NCI-H1092 (cell line): ENCODE measurements at regions not wholly inside any gene's neighbourhood (a gene's known extent, or its start where the extent isn't known, plus 50 kb on each side); places are given as distances from the start of the nearest gene placed in this dataset.

ENCODE experiments used
- DNase-seq: peaks from one replicate; lab custom pipeline; 2025; lab: John Stamatoyannopoulos, UW

DNA sequence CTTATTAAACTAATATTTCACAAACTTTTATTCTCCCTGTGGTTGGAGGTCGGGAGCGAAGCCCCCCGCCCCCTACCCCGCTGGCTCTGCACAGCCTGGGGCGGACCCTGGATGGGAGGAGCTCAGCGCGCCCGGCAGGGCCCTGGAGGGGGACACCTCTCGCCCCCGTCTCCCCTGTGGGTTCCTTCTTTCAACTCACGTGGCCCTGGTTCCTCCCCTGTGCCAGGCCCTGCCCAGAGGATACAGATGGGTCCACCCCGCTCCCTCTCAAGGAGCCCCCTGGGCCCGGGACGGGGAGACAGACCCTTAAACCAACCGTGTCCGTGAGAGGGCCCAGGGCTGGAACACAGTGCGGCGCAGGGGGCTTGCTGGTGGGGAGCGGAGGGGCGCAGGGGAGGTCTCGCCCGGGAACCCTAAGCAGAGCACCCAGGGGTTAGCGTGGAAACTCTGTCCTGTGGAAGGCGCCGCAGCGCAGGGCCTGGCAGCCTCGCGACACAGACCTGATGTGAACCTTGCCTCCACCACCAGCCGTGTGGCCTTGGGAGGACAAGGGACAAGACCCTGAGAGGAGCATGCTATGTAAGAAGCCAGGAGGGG is 103.7 kb upstream of the MVB12B start:
- no peak for DNase-seq

DNA sequence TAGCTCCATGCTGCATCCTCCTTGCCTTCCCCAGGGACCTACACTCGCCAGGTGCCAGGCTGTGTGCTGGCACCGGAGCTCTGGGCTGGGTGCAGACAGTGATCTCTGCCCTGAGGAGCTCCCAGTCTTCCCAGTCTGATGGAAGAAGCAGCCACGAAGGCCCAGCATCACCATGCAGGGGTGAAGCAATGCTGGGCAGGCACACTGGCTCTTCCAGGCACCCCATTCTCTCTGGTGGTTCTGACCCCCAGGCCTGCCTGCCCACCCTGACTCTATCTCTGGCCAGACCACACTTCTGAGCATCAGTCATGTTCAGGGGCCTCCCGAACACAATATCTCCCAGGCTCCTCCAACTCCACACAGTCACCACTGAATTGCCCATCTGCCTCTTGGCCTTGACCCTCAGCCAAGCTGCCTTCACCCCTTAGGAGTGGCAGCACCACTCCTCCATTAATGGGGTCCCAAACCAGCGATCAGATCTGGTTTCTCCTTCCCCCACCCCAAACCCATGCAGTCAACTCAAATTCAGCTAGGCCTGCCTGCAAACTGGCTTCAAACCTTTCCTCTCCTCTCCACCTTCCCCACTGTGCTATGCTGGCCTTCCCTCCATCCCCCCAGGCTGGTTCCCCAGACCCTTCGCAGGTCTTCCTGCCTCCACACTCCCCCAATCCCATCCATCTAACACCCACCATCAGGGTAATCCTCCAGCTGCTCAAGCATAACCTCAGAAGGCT is 102.7 kb upstream of the MVB12B start:
- DNase-seq: no peak

DNA sequence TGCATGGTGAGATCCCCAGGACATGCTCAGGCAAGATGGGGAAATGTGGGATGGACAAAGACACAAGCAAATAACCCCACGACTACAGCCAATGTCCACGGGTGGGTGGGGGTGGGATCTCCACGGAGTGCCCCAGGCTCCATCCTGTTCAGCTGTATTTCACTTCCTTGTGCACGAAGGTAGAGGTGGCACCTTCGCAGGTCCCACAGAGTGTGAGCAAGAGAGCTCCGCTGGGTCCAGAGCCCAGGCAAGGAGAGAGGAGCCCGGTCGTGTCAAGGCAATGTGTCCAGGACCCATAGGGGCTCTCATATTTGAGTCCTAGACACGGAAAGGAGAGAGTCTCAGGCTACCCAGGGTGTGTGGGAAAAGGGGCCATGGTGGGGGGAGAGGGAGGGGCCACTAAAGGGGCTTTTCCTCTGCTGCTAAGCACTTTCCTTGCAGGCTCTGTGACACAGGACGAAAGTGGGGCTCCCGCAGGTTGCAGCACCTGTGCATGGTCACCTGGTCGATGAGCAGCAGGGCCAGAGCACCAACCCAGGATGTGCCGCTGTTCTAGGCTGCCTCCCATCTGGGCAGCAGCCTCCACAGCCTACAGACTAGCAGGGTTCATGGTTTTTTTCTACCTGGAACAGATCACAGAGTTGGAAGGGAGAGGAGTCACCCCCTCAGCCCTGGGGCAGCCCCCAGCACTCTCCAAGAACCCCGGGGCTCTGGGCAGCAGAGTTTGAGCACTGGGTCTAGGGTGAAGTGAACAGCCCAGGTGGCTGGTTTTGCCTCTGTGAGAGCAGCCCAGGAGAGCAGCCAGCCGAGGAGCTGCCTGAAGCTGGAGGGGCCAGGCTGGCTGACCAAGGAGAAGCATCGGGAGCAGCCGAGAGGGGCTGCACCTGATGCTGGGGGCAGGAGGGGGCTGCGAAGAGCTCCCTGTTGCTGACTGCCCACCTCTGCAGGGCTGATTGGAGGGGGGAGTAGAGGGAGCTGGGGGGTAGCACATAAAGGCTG is 100.7 kb upstream of the MVB12B start:
- DNase-seq: no peak

DNA sequence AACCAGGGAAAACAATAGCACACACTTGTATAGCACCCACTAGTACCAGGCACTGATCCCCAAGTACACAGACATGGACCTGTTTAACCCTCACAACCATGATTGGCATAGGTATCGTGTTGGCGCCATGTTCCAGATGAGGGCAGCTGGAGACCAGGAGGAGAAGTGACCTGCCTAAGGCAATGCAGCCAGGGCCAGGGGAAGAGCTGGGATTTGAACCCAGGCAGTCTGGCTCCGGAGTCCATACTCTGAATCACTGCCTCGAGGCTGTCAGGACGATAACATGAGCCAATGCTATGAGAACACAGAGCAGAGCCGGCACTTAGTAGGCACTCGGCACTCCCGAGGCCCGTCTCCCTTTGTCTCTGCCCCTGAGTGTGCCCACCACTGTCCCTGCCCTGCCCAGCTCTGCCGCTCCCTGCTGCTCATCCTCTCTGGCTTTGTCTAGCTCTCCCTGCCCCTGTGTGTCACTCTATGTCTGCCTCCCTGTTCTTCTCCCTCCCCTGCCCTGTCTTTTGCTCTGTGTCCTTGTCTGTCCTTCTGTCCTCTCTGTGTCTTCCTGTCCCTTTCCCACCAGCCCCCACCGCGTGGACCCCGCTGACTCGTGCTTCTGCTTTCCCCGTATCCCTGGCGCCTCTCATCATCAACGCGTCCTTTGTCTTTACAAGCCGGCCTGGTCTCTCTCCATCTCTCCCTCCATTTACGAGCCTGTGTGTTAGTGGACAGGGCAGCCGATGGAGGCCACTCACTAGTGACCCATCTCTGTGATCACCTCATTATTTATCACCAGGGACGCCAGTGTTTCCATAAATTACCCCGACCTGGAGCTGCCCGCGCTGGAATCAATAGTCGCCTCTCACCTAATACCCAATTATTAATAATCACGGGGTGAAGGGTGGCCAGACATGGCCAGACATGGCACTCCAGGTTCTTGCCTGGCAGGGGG is 99.4 kb upstream of the MVB12B start:
- DNase-seq: no peak

DNA sequence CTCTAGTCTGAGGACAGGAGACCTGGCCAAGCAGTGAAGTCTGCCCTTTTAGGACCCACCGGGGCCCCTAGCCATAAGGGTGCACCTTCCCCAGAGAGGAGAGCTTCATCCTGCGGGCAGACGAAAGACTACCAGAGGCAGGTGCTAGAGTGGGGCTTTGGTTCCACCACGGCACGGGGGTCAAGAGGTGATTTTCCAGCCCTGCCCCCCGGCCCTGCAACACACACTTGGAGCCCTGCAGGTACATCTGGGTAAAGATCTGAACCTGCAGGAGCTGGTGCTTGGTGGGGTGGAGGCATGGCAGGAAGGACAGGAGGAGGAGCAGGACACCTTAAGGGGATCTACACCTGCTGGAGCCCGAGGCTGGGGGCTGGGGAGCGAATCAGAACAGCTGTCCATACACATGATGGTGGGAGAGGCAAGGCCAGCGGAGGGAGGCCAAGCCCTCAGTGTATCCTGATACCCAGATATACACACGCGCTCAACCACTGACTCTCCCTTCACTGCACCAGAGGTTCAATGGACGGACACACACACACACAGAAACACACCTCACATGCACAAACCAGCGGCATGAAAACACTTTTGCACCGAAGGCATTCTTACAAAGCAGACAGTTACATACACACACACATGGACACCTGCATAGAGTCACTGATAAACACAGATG is 98.4 kb upstream of the MVB12B start:
- DNase-seq: no peak

DNA sequence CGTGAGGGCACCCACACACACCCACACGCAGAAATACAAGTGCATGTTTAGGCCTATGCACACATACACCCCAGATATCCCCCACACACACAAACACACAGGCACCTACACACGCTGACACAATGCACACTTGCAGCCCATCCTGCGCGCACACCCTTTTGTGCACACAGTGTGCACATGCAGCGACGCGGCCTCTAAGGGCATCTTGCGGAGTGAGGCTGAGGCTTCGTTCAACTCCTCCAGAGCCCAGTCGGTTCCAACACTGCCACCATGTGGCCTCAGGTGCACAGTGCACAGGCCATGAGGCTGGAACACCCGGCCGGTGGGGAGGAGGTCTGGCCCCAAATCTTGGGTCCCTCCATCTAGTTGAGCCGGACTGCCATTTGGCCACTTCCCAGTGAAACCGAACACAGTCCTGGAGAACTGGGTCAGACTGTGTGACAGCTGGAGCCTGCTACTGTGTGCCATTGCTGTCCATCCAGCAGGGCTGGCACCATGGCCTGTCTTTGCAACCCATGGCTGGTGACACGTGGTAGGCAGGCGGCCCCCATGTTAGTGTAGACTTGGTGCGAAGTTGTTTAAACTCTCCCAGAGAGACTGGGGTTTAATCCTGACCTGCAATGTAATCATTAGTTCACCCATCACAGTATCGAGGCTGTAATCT is 97.7 kb upstream of the MVB12B start:
- DNase-seq: peak; percentile 75

DNA sequence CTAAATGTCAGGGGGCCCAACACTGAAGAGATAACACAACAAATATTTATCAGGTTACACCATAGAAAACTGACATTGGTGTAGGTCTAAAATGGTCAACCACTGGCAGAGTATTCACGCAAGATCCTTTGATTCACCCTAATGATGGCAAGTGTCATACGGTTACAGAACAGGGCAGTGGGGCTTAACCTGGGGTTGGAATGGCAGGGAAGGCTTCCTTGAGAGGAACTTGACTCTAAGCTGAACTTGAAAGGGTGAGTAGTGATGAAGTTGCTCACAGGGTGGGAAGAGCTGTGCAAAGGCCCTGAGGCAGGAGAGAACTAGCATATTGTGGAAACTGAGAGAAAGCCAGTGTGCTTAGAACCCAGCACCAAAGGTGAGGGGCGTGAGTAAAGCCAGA is 97.1 kb upstream of the MVB12B start:
- DNase-seq: no peak

DNA sequence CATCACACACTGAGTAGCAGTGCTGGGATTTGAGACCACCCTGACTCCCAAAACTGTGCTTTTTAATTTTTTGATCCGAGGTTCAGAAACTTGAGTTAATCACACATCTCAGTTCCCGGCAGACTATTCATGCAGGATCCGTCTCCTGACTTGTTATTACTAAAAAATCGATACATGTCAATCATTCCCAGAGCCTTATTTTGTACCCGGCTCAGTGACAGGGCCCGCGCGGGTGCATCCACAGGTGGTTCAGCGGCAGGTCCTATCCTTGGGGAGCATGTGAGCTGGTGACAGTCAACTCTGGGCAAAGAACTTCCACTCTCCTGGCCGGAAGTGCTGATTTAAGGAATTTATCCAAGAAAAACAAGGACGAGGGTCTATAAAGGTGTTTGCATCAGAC is 95.9 kb upstream of the MVB12B start:
- no peak for DNase-seq

DNA sequence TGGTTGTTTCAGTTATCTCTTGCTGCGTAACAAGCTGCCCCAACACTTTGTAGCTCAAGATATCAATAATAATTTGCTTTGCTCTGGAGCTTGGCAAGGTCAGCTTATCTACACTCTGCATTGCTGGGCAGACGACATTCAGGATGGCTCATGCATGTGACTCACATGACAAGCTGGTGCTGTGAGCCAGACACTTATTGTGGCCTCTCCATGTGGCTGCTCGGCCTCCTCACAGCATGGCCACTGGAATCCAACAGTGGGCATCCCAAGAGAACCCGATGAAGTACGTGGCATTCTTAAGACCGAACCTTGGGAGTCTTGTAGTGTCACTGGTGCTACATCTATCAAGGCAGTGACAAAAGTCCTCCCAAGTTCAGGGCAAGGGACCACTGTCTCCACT is 94.2 kb upstream of the MVB12B start:
- no peak for DNase-seq

DNA sequence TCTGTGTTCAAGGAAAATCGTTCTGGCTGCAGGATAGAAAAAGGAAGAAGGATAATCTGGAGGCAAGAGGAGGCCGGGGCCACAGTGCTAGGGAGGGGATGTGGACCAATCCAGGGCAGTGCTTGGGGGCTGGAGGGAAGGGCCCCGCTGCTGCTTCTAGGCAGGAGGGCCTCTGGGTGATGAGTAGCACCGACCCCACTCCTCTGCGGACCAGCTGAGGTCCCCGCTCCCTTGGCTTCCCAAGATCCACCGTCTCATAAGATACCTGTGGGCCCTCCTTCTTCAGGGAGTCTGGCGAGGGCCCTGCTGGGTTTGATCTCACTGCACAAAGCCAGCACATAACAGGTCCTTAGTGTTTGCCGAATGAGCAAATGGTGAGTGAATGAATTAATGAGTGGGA is 93.5 kb upstream of the MVB12B start:
- DNase-seq: no peak

DNA sequence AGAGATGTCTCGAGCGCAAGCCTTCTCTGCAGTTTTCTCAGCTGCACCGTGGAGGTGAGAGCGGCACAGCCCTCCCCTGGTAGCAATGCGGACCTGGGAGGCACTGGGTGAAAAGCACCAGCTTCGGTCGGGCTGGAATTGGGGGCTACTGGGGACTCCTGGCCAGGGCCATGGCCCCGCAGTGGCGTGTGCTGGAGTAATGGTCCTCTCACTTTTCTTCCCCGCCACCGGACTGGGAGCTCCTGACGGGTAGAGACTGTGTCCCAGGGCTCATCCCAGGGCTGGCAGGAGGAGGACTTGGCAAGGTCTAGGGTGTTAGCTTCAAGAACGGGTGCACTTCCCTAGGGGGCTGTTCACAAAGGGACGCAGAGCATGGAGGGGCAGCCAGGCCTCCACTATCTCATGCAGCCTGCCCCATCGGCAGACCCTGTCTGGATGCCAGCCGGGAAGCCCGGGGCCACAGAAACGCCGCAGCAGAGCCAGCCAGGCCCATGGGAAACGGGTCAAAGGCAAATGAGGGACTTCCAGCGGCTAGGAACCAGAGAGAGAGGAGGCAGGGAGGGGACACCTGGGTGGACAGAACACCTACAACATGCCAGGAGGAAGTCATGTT is 92.6 kb upstream of the MVB12B start:
- no peak for DNase-seq

DNA sequence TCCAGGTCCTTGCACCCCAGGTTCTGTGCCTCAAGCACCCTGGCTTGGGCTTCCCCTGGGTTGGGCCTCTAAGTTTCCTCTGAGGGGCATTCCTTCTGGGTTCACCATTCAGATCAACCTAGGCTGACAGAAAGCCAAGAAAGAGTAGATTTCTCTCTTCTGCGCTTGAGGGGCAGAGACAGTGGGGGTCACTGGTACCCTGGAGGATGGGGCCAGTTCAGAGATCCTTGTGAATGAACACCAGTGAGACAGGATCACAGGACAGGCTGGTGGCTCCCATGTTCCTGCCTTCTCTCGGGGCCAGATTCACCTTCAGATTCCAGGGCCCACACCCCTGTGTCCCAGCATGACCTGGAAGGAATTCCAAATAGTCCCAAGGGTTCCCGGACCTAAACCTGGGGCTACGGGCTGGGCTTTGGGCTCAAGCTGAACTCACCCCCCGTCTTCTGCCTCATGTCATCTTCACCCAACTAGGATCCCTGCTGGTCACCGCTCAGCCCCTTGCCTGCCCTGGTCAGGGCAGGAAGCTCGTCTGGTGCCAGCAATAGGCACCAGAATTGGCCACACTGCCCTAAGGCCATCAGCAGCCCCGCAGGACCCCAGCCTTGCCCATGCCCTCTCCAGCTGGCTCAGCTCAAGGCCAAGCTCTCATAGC is 91.8 kb upstream of the MVB12B start:
- no peak for DNase-seq

DNA sequence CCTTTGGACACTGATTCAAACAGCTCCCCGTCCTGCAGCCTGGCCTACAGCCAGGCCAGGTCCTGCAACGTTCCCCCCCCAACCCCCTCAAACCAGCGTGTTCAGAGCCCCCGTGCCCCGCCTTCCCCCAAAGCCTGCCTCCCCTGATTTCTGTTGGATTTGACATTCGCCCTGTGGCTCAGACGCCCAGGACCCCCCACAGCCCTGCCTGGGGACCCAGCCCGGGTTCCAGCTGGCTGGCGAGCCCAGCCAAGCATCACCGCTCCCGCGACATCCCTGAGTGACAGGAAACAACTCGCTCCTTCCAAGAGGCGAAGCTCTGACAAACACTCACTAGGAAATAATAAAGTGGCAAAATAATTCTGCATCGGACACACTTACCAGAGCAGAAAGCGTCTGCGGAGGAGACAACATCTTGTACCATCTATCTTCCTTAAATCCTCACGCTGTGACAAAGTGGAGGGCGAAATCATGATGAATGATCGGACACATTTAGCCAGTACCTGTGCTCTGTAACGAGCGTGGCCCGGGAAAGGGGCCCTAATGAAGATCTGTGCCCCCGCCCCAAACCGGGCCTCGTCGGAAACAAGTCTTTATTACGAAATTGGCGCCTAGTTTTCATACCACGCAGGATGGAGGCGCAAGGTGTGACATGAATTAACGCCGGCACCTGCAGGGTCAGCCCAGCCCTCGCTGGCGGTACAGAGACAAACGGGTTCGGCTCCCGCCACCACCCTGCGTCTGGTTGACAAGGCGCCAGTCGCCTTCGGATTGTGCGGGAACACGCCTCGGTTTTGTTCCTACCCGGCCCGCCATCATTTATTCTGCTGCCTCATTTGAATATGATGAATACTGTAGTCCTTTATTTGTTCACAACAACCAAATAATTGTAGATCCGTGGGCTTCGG is 91.0 kb upstream of the MVB12B start:
- DNase-seq: no peak

DNA sequence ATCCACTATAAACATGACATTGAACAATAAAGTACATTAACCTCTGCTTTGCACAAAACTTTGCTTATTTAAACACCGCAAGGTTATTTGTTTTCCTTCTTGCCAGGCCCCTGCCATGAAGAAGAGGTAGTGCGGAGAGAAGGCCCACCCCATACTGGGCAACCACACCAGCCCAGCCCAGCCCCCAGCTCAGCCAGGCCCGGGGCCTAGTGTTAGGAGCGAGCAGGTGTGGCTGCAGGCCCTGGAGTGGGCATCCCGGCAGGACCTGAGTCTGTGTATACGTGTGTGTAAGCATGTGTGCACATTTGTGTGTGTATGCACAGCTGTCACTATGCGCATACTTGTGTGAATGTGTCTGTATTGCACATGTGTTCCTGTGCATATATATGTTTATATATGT is 90.4 kb upstream of the MVB12B start:
- no peak for DNase-seq

DNA sequence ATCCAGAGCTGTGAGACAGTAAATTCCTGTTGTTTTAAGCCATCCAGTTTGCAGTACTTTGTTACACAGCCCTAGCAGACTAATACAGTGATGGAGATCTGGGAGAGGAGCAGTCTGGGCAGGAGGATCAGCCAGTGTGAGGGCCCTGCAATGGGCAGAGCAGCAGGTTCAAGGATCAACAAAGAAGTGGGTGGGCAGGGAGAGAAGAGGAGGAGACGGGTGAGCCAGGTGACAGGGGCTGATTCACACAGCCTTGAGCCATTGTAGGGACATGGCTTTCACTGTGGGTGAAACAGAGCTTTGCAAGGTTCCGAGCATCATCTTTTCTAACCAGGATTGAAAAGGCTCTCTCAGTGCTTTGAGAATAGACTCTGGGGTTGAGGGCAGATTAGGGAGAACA is 88.2 kb upstream of the MVB12B start:
- no peak for DNase-seq

DNA sequence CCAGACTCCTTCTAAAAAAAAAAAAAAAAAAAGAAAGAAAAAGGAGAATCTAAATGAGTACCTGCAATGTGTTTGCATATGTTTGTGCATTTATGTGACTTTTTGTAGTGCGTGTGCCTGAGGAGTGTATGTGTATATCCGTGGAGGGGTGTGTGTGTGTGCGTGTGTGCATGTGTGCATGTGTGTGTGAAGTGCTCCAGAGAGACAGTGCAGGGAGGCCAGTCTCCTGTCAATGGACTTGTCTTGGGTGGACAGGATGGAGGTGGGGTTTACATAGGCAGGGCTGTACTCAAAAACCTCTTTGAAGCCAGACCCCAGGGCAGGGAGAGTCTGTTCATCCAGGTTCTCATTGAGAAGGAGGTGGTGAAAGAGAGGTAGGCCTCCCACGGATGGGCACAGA is 87.1 kb upstream of the MVB12B start:
- no peak for DNase-seq

DNA sequence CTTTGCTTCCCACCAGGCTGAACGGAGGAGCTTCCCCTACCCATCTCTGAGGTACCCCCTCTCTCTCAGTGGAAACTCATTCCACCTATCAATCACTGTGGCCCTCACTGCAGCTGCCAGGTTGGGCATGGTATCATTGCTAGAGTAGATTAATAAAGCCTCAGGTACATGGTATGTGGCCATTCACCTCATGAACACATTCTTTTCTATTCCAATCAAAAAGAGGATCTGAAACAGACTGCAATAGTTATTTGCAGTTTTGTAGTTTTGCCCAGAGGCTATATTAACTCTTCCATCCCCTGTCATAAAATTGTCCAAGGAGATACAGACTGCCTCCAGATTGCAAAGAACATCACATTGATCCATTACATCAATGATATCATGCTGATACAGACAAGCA is 85.8 kb upstream of the MVB12B start:
- DNase-seq: no peak

DNA sequence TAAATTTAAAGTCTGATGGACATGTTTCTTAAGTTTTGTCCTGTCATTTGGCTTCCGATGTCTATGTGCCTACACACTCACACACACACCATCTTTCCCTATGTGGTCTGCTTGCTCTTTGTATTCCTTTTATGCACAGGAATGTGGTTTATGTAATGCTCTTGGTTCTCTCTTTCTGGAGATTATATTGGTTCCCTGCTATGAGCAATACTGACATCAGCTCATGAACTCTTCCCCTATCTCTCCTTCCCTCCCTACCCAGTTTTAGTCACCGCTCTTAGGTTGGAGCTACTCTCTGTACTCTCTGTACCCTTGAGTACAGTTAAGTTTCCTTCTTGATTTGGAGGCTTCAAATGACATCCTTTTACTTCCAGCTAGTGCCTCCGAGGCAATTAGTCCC is 77.9 kb upstream of the MVB12B start:
- no peak for DNase-seq
